Keratinocyte (primary cell): ENCODE measurements at regions not wholly inside any gene's neighbourhood (a gene's known extent, or its start where the extent isn't known, plus 50 kb on each side); places are given as distances from the start of the nearest gene placed in this dataset.
"Not testable (repeated sequence)": the region's sequence is repeated elsewhere in the genome, so short reads cannot be mapped to it uniquely, and the experiment has no call there.

Experiments used
- DNase-seq: peaks from one replicate; pipeline ENCODE4 v3.0.0-alpha.2; 2011; ENCODE audit warnings: low read depth, missing footprints, low spot score
- FAIRE-seq: peaks from 2 replicates; lab custom pipeline; 2011; peaks lifted over from hg19 to GRCh38; lab: Jason Lieb, UNC
- H2AFZ ChIP-seq: 2 replicates; pipeline ENCODE4 v1.6.0; 2012; ENCODE audit warnings: low read length, control low read depth, inconsistent platforms; ENCODE audit not compliant: control insufficient read depth
- H3K27ac ChIP-seq: 2 replicates; pipeline ENCODE4 v1.5.1; 2011; ENCODE audit warnings: low read length; ENCODE audit not compliant: control insufficient read depth, insufficient read depth
- H3K27me3 ChIP-seq: 3 replicates; pipeline ENCODE4 v1.6.0; 2011; ENCODE audit warnings: low read length; ENCODE audit not compliant: control insufficient read depth, insufficient read depth; ENCODE audit errors: extremely low read depth
- H3K36me3 ChIP-seq, 2 experiments: 2 replicates in 1 of 2; 3 replicates in 1 of 2; pipeline ENCODE4 v1.5.1; 2011; ENCODE audit warnings: low read length in 2 of 2, mild to moderate bottlenecking in 1 of 2; ENCODE audit not compliant: control insufficient read depth in 2 of 2, insufficient read depth in 2 of 2; ENCODE audit errors: extremely low read depth in 1 of 2
- H3K4me1 ChIP-seq: 3 replicates; pipeline ENCODE4 v1.5.1; 2011; ENCODE audit warnings: low read length; ENCODE audit not compliant: control insufficient read depth, insufficient read depth; ENCODE audit errors: extremely low read depth
- H3K4me2 ChIP-seq: 3 replicates; pipeline ENCODE4 v1.6.0; 2011; ENCODE audit warnings: low read depth, low read length; ENCODE audit not compliant: control insufficient read depth, insufficient read depth; ENCODE audit errors: extremely low read depth
- H3K4me3 ChIP-seq, 3 experiments: fragments of 200-600 bp in 1 of 3; sonication (generic) in 1 of 3; 2 replicates in 2 of 3; 3 replicates in 1 of 3; pipeline ENCODE4 v1.5.1; 2011 to 2016; ENCODE audit warnings: low read length in 3 of 3, mild to moderate bottlenecking in 3 of 3, control low read depth in 2 of 3, inconsistent platforms in 1 of 3, low read depth in 1 of 3, mixed read lengths in 1 of 3, mixed run types in 1 of 3, moderate library complexity in 1 of 3; ENCODE audit not compliant: control insufficient read depth in 2 of 3, insufficient read depth in 2 of 3; ENCODE audit errors: extremely low read depth in 1 of 3
- H3K79me2 ChIP-seq: 2 replicates; pipeline ENCODE4 v1.6.0; 2012; ENCODE audit warnings: low read length; ENCODE audit not compliant: control insufficient read depth, insufficient read depth
- H3K9ac ChIP-seq: 3 replicates; pipeline ENCODE4 v1.6.0; 2011; ENCODE audit warnings: low read length; ENCODE audit not compliant: control insufficient read depth, insufficient read depth; ENCODE audit errors: extremely low read depth
- H3K9me1 ChIP-seq: 3 replicates; pipeline ENCODE4 v1.6.0; 2011; ENCODE audit warnings: low read length; ENCODE audit not compliant: control insufficient read depth, insufficient read depth; ENCODE audit errors: extremely low read depth
- H3K9me3 ChIP-seq: 2 replicates; pipeline ENCODE4 v1.5.1; 2012; ENCODE audit warnings: low read depth, low read length; ENCODE audit not compliant: control insufficient read depth
- H4K20me1 ChIP-seq: 3 replicates; pipeline ENCODE4 v1.6.0; 2011; ENCODE audit warnings: low read length; ENCODE audit not compliant: control insufficient read depth, insufficient read depth; ENCODE audit errors: extremely low read depth
- CTCF ChIP-seq, 3 experiments: IDR thresholded peaks in 1 of 3; conservative IDR thresholded peaks in 1 of 3; optimal IDR thresholded peaks in 1 of 3; 2 replicates in 2 of 3; 3 replicates in 1 of 3; pipeline versions ENCODE3 to v1.5.1; 2011; ENCODE audit warnings: low read length in 3 of 3, mild to moderate bottlenecking in 3 of 3, moderate library complexity in 2 of 3, control low read depth in 1 of 3, inconsistent platforms in 1 of 3; ENCODE audit not compliant: insufficient read depth in 2 of 3; ENCODE audit errors: extremely low read depth in 1 of 3
- EZH2 ChIP-seq: IDR thresholded peaks from one replicate; pipeline ENCODE4 v1.6.1; 2012; ENCODE audit warnings: inconsistent platforms, mild to moderate bottlenecking, low read length, moderate library complexity
- dilution Hi-C: fragments of 300-500 bp; cut with MboI; formaldehyde crosslinking; loops from one replicate; pipeline ENCODE4 v1.7.0; 2020; ENCODE audit warnings: low sequenced_read_pairs; ENCODE audit not compliant: extremely low pct_ligation_motif_present

- Histone ChIP-seq H4K20me1 (no peaks in the 10 kb centered on the region), H3K36me3 (no peaks in the 10 kb centered on the region), H3K4me1 (peaks cover 12% of the 10 kb centered on the region), H3K4me2 (no peak overlapping the region), H2AFZ (no peak overlapping the region), H3K79me2 (no peaks in the 10 kb centered on the region), H3K27ac (no peak overlapping the region), H3K9me1 (peaks cover 2% of the 10 kb centered on the region), H3K9ac (no peak overlapping the region), H3K9me3 (no peaks in the 10 kb centered on the region), H3K4me3 (no peak overlapping the region), H3K27me3 (no peaks in the 10 kb centered on the region)
- peak; percentile 62 for FAIRE-seq
- no peak for TF ChIP-seq CTCF (optimal IDR thresholded peaks at IDR 0.05 in 1 of 3, IDR thresholded peaks at IDR 0.05 in 1 of 3, conservative IDR thresholded peaks at IDR 0.05 in 1 of 3; ENCODE audit: extremely low read depth in 1 of 3, insufficient read depth in 2 of 3, low read length in 3 of 3)
- no peak for TF ChIP-seq EZH2
- dilution Hi-C loops, result no loop called here
- DNase-seq, result no peak
These were observed 88.4 kb upstream of the SGK1 start for GRCh38 chr6:134406311-134406710.

GRCh38 chr6:134405386-134406087, 87.6 kb upstream of the SGK1 start:
- Histone ChIP-seq H3K9ac (no peak overlapping the region), H2AFZ (no peak overlapping the region), H4K20me1 (no peaks in the 10 kb centered on the region), H3K27ac (no peak overlapping the region), H3K4me1 (peaks cover 18% of the 10 kb centered on the region), H3K9me1 (peaks cover 2% of the 10 kb centered on the region), H3K4me2 (no peak overlapping the region), H3K79me2 (no peaks in the 10 kb centered on the region), H3K36me3 (no peaks in the 10 kb centered on the region), H3K27me3 (no peaks in the 10 kb centered on the region), H3K9me3 (no peaks in the 10 kb centered on the region), H3K4me3 (no peak overlapping the region)
- DNase-seq (no peak), FAIRE-seq (no peak)
- dilution Hi-C loops, result no loop called here
- no peak for TF ChIP-seq EZH2
- no peak for TF ChIP-seq CTCF (optimal IDR thresholded peaks at IDR 0.05 in 1 of 3, IDR thresholded peaks at IDR 0.05 in 1 of 3, conservative IDR thresholded peaks at IDR 0.05 in 1 of 3; ENCODE audit: extremely low read depth in 1 of 3, insufficient read depth in 2 of 3, low read length in 3 of 3)

- H2AFZ ChIP-seq, H3K79me2 ChIP-seq, dilution Hi-C loops, H3K27ac ChIP-seq, H3K4me3 ChIP-seq, H3K4me2 ChIP-seq, DNase-seq, H3K27me3 ChIP-seq, FAIRE-seq, H3K36me3 ChIP-seq, H4K20me1 ChIP-seq, H3K9me1 ChIP-seq, H3K9me3 ChIP-seq, H3K9ac ChIP-seq: not testable (repeated sequence)
- peaks cover 18% of the 10 kb centered on the region for H3K4me1 ChIP-seq
These were observed 85.4 kb upstream of the SGK1 start for GRCh38 chr6:134403312-134403711.
